ENCODE measurements at regions not wholly inside any gene's neighbourhood (a gene's known extent, or its start where the extent isn't known, plus 50 kb on each side); places are given as distances from the start of the nearest gene placed in this dataset.

DNA sequence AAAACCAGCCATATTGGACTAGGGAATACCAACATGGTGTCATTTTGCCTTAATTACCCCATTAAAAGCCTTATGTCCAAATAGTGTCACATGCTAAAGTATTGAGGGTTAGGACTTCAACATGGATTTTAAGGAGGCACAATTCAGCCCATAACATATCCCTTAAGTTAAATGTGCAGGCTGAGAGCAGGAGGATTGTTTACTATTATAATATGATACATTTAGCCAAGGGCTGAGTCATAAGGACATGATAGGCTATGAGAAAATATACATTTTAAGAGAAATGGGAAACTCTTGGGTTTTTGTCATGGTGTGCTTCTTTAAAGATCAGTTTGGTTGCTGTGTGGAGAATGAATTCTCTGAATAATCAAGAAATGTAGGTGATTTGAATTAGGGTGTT, 136.8 kb downstream of the RDH14 start:
- H3K9ac ChIP-seq (ENCODE audit: insufficient read depth, low read length): no peak overlapping the region

DNA sequence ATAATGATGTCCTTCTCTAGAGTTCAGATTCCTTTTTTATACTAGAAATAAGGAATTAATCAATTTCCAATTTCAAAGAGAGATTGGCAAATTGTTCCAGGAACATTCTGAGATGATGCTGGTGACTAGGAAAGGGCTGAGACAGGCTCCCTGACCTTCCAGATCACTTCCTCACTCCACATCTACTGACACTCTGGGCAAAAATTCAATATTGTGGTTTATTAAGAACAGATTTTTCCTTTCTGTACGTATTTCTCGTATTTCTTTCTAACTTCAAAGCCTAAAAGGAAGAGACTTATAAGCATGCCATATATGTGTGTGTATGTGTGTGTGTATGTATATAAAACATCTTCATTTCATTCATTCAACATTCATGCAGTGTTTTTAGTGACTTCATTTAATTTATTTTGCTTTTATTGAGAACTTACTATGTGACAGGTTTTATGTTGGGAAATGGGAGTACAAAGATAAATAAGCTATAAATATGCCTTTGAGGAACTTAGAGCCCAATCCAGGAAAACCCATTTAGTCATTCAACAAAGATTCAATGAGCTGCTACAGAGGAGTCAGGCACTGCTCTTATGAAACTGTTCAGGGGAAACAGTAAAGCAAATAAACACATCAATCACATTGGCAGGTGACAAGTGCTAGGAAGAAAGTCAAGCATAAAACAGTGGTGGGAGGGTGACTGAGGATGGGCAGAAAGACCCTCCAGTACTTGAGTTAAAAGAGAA, 137.9 kb downstream of the RDH14 start:
- H3K27me3 ChIP-seq (ENCODE audit: control insufficient read depth, insufficient read depth, low read length): no peaks in the 10 kb centered on the region
- no peak for TF ChIP-seq EZH2 (IDR thresholded peaks at IDR 0.05; ENCODE audit: low read length, missing control alignments)
- TF ChIP-seq, protein P1, sequence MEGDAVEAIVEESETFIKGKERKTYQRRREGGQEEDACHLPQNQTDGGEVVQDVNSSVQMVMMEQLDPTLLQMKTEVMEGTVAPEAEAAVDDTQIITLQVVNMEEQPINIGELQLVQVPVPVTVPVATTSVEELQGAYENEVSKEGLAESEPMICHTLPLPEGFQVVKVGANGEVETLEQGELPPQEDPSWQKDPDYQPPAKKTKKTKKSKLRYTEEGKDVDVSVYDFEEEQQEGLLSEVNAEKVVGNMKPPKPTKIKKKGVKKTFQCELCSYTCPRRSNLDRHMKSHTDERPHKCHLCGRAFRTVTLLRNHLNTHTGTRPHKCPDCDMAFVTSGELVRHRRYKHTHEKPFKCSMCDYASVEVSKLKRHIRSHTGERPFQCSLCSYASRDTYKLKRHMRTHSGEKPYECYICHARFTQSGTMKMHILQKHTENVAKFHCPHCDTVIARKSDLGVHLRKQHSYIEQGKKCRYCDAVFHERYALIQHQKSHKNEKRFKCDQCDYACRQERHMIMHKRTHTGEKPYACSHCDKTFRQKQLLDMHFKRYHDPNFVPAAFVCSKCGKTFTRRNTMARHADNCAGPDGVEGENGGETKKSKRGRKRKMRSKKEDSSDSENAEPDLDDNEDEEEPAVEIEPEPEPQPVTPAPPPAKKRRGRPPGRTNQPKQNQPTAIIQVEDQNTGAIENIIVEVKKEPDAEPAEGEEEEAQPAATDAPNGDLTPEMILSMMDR (conservative IDR thresholded peaks at IDR 0.05 in 1 of 2, IDR thresholded peaks at IDR 0.05 in 1 of 2; ENCODE audit: low read depth in 1 of 2, low read length in 2 of 2): no peak
- no peak overlapping the region for H3K27ac ChIP-seq (ENCODE audit: insufficient read depth, low read length)
- H3K36me3 ChIP-seq (ENCODE audit: control insufficient read depth, insufficient read depth, low read length): no peaks in the 10 kb centered on the region
- DNase-seq (ENCODE audit: low read depth in 2 of 2): peak in 1 of 2 donors; percentile 45
- peaks cover 3% of the 10 kb centered on the region for H3K4me1 ChIP-seq (ENCODE audit: control insufficient read depth, extremely low read depth, insufficient read depth, low read length)
- no peaks in the 10 kb centered on the region for H3K79me2 ChIP-seq (ENCODE audit: control insufficient read depth, insufficient read depth, low read length)
- no peak overlapping the region for H3K4me3 ChIP-seq (replicated peaks in 1 of 4; ENCODE audit: control extremely low read depth in 1 of 4, insufficient read depth in 1 of 4, low read depth in 3 of 4, low read length in 4 of 4)
- no peak overlapping the region for H3K4me2 ChIP-seq (ENCODE audit: extremely low read depth, insufficient read depth, low read length)
- H3K9me3 ChIP-seq (ENCODE audit: control insufficient read depth, insufficient read depth, low read depth, low read length): no peaks in the 10 kb centered on the region
- no peak overlapping the region for H3K9ac ChIP-seq (ENCODE audit: insufficient read depth, low read length)
- no peaks in the 10 kb centered on the region for H4K20me1 ChIP-seq (ENCODE audit: control insufficient read depth, extremely low read depth, insufficient read depth, low read length)
- H2AFZ ChIP-seq (ENCODE audit: low read length): no peak overlapping the region

More for the DNA sequence above, 136.8 kb downstream of the RDH14 start:
- Histone ChIP-seq H2AFZ (ENCODE audit: low read length) (no peak overlapping the region), H3K4me1 (ENCODE audit: control insufficient read depth, extremely low read depth, insufficient read depth, low read length) (peaks cover 3% of the 10 kb centered on the region), H3K36me3 (ENCODE audit: control insufficient read depth, insufficient read depth, low read length) (no peaks in the 10 kb centered on the region), H3K27ac (ENCODE audit: insufficient read depth, low read length) (no peak overlapping the region), H4K20me1 (ENCODE audit: control insufficient read depth, extremely low read depth, insufficient read depth, low read length) (no peaks in the 10 kb centered on the region), H3K4me2 (ENCODE audit: extremely low read depth, insufficient read depth, low read length) (peak overlapping the region; percentile 15), H3K9me3 (ENCODE audit: control insufficient read depth, insufficient read depth, low read depth, low read length) (no peaks in the 10 kb centered on the region), H3K4me3 (replicated peaks in 1 of 4; ENCODE audit: control extremely low read depth in 1 of 4, insufficient read depth in 1 of 4, low read depth in 3 of 4, low read length in 4 of 4) (no peak overlapping the region), H3K79me2 (ENCODE audit: control insufficient read depth, insufficient read depth, low read length) (no peaks in the 10 kb centered on the region), H3K27me3 (ENCODE audit: control insufficient read depth, insufficient read depth, low read length) (no peaks in the 10 kb centered on the region)
- peak in 1 of 2 donors; percentile 62 for DNase-seq (ENCODE audit: low read depth in 2 of 2)
- no peak for TF ChIP-seq EZH2 (IDR thresholded peaks at IDR 0.05; ENCODE audit: low read length, missing control alignments)
- TF ChIP-seq, protein P1 (conservative IDR thresholded peaks at IDR 0.05 in 1 of 2, IDR thresholded peaks at IDR 0.05 in 1 of 2; ENCODE audit: low read depth in 1 of 2, low read length in 2 of 2): no peak

DNA sequence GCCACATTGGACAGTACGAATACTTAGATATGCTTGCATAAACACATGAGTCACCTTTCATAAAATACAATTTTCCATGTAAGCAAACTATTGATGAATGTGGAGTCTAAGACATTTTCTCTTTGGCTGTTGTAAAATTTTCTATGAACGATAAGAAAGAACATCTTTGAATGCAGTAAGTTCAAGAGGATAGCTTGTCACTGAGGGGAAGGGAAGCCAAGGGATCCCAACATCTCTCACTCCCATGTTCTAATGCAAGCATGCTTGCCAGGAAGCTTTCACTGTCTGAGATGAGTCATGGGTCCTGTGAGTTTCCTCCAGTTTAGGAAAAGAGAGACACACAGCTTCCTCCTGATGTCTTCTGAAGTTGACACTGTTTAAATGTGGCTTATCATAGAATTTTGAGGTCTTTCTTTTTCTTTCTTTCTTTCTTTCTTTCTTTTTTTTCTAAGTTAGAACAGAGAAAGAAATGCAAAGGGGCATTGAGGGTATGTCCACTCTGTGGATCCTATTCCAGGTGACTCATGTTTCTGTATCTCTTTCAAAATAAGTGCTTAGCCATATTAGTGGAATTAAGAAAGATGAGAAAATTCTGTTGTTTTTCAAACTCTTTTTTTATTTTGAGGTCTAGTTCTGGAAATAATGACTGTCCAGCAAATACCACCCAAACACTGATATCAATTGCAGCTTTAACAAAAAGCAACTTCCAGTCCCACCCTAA, 146.6 kb downstream of the RDH14 start:
- Histone ChIP-seq H3K79me2 (ENCODE audit: control insufficient read depth, insufficient read depth, low read length) (no peaks in the 10 kb centered on the region), H3K27ac (ENCODE audit: insufficient read depth, low read length) (peak overlapping the region; percentile 30), H3K4me3 (replicated peaks in 1 of 4; ENCODE audit: control extremely low read depth in 1 of 4, insufficient read depth in 1 of 4, low read depth in 3 of 4, low read length in 4 of 4) (peak overlapping the region in 2 of 4 experiments; percentile 6 to 12), H3K9me3 (ENCODE audit: control insufficient read depth, insufficient read depth, low read depth, low read length) (no peaks in the 10 kb centered on the region), H3K27me3 (ENCODE audit: control insufficient read depth, insufficient read depth, low read length) (no peaks in the 10 kb centered on the region), H3K4me2 (ENCODE audit: extremely low read depth, insufficient read depth, low read length) (peak overlapping the region; percentile 78), H3K9ac (ENCODE audit: insufficient read depth, low read length) (no peak overlapping the region), H2AFZ (ENCODE audit: low read length) (no peak overlapping the region), H4K20me1 (ENCODE audit: control insufficient read depth, extremely low read depth, insufficient read depth, low read length) (no peaks in the 10 kb centered on the region), H3K4me1 (ENCODE audit: control insufficient read depth, extremely low read depth, insufficient read depth, low read length) (peaks cover 4% of the 10 kb centered on the region), H3K36me3 (ENCODE audit: control insufficient read depth, insufficient read depth, low read length) (no peaks in the 10 kb centered on the region)
- TF ChIP-seq, protein P1 (conservative IDR thresholded peaks at IDR 0.05 in 1 of 2, IDR thresholded peaks at IDR 0.05 in 1 of 2; ENCODE audit: low read depth in 1 of 2, low read length in 2 of 2): no peak
- TF ChIP-seq EZH2 (IDR thresholded peaks at IDR 0.05; ENCODE audit: low read length, missing control alignments): no peak
- peak; percentile 89 to 94 for DNase-seq (ENCODE audit: low read depth in 2 of 2)

All from fibroblast of lung (primary cell).